A549 (cell line): ENCODE measurements at regions not wholly inside any gene's neighbourhood (a gene's known extent, or its start where the extent isn't known, plus 50 kb on each side); places are given as distances from the start of the nearest gene placed in this dataset.

ENCODE experiments used
- CBX8 ChIP-seq: fragments of 200-600 bp; sonication (generic); IDR thresholded peaks from 2 replicates; pipeline ENCODE4 v1.6.1; 2016
- CEBPB ChIP-seq, 2 experiments: fragments of >200 bp in 1 of 2; sonication (Bioruptor Twin) in 1 of 2; formaldehyde crosslinking in 1 of 2; IDR thresholded peaks; 2 replicates each; pipeline ENCODE4 v1.6.1; 2012 to 2016
- CHD4 ChIP-seq: fragments of 200-600 bp; sonication (generic); IDR thresholded peaks from 2 replicates; pipeline ENCODE4 v1.6.1; 2016; ENCODE audit warnings: antibody characterized with exemption, mild to moderate bottlenecking, borderline replicate concordance
- CTCF ChIP-seq: fragments of >200 bp; sonication (Bioruptor Twin); formaldehyde crosslinking; IDR thresholded peaks from 3 replicates; pipeline ENCODE4 v1.5.1; 2016
- EHMT2 ChIP-seq: fragments of 200-600 bp; sonication (generic); IDR thresholded peaks from 2 replicates; pipeline ENCODE4 v1.6.1; 2016; ENCODE audit warnings: antibody characterized with exemption, low read depth, mild to moderate bottlenecking, moderate library complexity
- EP300 ChIP-seq, 2 experiments: fragments of >200 bp; sonication (Bioruptor Twin); formaldehyde crosslinking; IDR thresholded peaks; 2 replicates in 1 of 2; 3 replicates in 1 of 2; pipeline ENCODE4 v1.6.1; 2016 to 2017
- HDAC2 ChIP-seq: fragments of 200-600 bp; sonication (generic); IDR thresholded peaks from 2 replicates; pipeline ENCODE4 v1.6.1; 2016
- HOXB5 ChIP-seq: fragments of 250-450 bp; sonication (Bioruptor Pico); IDR thresholded peaks from 2 replicates; pipeline ENCODE4 v1.5.0; 2020; ENCODE audit warnings: mild to moderate bottlenecking, moderate library complexity
- JUN ChIP-seq, 2 experiments: fragments of >200 bp; sonication (Bioruptor Twin); formaldehyde crosslinking; IDR thresholded peaks; 2 replicates in 1 of 2; 3 replicates in 1 of 2; pipeline ENCODE4 v1.6.1; 2016 to 2017
- JUNB ChIP-seq: fragments of >200 bp; sonication (Bioruptor Twin); formaldehyde crosslinking; IDR thresholded peaks from 2 replicates; pipeline ENCODE4 v1.6.1; 2016
- MAFK ChIP-seq: fragments of 450-650 bp; IDR thresholded peaks from 2 replicates; pipeline ENCODE4 v1.6.1; 2014; ENCODE audit not compliant: partially characterized antibody
- PBX3 ChIP-seq: IDR thresholded peaks from 2 replicates; pipeline ENCODE4 v1.6.1; 2012
- POLR2A ChIP-seq: IDR thresholded peaks from 2 replicates; pipeline ENCODE4 v1.6.1; 2012; ENCODE audit warnings: mild to moderate bottlenecking, low read length

- TF ChIP-seq CTCF: no peak
- TF ChIP-seq CEBPB (IDR thresholded peaks at IDR 0.05): no peak
- TF ChIP-seq PBX3: no peak
- TF ChIP-seq HDAC2: no peak
- no peak for TF ChIP-seq JUNB
- TF ChIP-seq POLR2A: no peak
- TF ChIP-seq CHD4: no peak
- TF ChIP-seq MAFK: no peak
- TF ChIP-seq HOXB5 (CRISPR knock-in tag): no peak
- TF ChIP-seq JUN (IDR thresholded peaks at IDR 0.05): no peak
- TF ChIP-seq CBX8: no peak
- no peak for TF ChIP-seq EP300 (IDR thresholded peaks at IDR 0.05)
- no peak for TF ChIP-seq EHMT2
Measured at GRCh38 chr2:199113111-199113510, 344.6 kb downstream of the SATB2 start.
